AG04450 (cell line): ENCODE measurements at regions not wholly inside any gene's neighbourhood (a gene's known extent, or its start where the extent isn't known, plus 50 kb on each side); places are given as distances from the start of the nearest gene placed in this dataset.

Source experiments
- CTCF ChIA-PET: fragments of 300-600, 350-600 bp; formaldehyde crosslinking; extraction: SDS; loops from one replicate; lab custom pipeline; 2022; ENCODE audit warnings: antibody characterized with exemption, inconsistent platforms; lab: Charles Lee
- POLR2A ChIA-PET: fragments of 350-600 bp; formaldehyde crosslinking; extraction: SDS; loops from one replicate; lab custom pipeline; 2021; ENCODE audit warnings: antibody characterized with exemption, inconsistent platforms; lab: Yijun Ruan, JAX
- DNase-seq: peaks from one replicate; pipeline ENCODE4 v3.0.0-alpha.2; 2011; ENCODE audit warnings: low read depth, low spot score
- H3K27ac ChIP-seq: one replicate; pipeline ENCODE4 v1.5.1; 2012; ENCODE audit warnings: low read depth, low read length, control low read depth
- H3K27me3 ChIP-seq: one replicate; pipeline ENCODE4 v1.6.0; 2012; ENCODE audit warnings: low read length; ENCODE audit not compliant: control insufficient read depth, insufficient read depth
- H3K4me3 ChIP-seq: 2 replicates; pipeline ENCODE4 v1.5.1; 2011; ENCODE audit warnings: mild to moderate bottlenecking, low read depth, low read length, control low read depth
- H3K9me3 ChIP-seq: 2 replicates; pipeline ENCODE4 v1.5.1; 2012; ENCODE audit warnings: low read length; ENCODE audit not compliant: control insufficient read depth, insufficient read depth
- TF ChIP-seq, protein P1 (sequence below): IDR thresholded peaks from 2 replicates; pipeline ENCODE4 v1.5.1; 2011; ENCODE audit warnings: low read depth, low read length, control low read depth, inconsistent platforms

DNA sequence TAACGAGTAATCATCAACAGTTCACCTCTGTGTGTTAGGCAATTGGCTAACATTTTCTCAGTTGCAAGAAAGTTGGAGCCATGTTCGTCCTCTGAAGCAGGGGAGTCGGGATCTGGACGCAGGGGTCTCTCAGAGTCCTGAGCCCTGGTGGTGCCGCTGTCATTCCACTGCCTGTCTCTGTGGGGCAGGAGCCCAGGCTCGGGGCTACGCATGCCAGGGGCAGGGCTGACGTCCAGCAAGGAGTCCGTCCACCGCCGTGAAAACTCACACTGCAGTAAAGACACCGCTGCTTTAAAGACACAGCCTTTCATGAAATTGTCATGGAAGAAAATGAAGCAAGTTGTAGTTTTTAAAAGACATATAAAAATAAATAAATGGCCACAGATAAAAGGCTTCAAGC lies 571.1 kb upstream of the SOX11 start:
- ChIA-PET POLR2A (no interaction called here), CTCF (no interaction called here)
- TF ChIP-seq, protein P1, sequence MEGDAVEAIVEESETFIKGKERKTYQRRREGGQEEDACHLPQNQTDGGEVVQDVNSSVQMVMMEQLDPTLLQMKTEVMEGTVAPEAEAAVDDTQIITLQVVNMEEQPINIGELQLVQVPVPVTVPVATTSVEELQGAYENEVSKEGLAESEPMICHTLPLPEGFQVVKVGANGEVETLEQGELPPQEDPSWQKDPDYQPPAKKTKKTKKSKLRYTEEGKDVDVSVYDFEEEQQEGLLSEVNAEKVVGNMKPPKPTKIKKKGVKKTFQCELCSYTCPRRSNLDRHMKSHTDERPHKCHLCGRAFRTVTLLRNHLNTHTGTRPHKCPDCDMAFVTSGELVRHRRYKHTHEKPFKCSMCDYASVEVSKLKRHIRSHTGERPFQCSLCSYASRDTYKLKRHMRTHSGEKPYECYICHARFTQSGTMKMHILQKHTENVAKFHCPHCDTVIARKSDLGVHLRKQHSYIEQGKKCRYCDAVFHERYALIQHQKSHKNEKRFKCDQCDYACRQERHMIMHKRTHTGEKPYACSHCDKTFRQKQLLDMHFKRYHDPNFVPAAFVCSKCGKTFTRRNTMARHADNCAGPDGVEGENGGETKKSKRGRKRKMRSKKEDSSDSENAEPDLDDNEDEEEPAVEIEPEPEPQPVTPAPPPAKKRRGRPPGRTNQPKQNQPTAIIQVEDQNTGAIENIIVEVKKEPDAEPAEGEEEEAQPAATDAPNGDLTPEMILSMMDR: no peak
- DNase-seq: no peak
- Histone ChIP-seq H3K27ac (no peak overlapping the region), H3K9me3 (peaks cover 2% of the 10 kb centered on the region; the same call in 1 of the 2 replicates), H3K4me3 (no peak overlapping the region), H3K27me3 (no peaks in the 10 kb centered on the region)

DNA sequence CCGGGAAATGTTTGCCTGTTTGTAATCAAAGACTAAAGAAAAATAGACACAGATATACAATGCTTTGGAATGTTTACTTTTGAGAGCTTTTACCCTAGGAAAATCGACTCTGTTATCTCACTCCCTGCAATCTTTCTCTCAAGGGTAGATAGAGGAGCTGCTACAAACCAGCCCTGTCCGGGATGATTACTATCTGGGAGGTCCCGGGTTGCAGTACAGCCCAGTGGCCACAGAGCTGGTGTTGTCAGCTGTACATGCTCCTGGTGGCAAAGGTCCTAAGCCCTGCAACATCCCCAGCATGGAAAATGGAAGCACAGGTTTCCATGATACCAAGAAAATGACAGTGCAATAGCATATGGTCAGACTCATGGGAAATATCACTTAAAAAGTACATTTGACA lies 570.5 kb upstream of the SOX11 start:
- Histone ChIP-seq H3K4me3 (no peak overlapping the region), H3K27me3 (no peaks in the 10 kb centered on the region), H3K27ac (no peak overlapping the region), H3K9me3 (peaks cover 2% of the 10 kb centered on the region; the same call in 1 of the 2 replicates)
- DNase-seq: no peak
- ChIA-PET POLR2A (no interaction called here), CTCF (no interaction called here)
- TF ChIP-seq, protein P1: no peak

DNA sequence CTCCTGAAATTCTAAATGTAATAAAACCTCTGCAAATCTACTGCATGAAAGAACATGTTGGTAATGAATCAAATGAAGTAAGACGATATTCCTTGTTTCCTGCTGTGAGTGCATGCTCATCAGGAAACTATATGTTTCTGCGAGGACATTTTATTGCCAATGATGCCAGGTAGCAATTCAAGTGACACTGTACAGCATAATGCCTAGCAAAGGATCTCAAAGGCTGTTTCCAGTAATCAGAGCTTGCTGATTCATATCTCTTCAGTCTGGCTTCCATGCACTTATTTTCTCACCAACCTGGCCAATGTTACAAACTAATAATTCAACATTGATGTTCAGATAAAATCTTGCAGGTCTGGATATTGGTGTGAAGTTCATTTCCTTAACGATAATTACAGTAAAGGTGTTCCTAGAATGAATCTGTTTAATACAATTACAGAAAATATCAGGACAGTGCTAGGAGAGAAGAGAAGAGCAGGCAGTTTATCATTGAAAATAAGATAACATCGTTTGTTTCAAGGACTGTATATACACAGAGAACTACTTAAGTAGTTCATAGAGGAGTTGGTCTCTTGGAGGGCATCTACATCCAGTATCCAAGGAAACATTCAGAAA lies 568.5 kb upstream of the SOX11 start:
- ChIA-PET CTCF (no interaction called here), POLR2A (no interaction called here)
- Histone ChIP-seq H3K27me3 (no peaks in the 10 kb centered on the region), H3K27ac (no peak overlapping the region), H3K9me3 (peaks cover 2% of the 10 kb centered on the region; the same call in 1 of the 2 replicates), H3K4me3 (no peak overlapping the region)
- TF ChIP-seq, protein P1: no peak
- no peak for DNase-seq

DNA sequence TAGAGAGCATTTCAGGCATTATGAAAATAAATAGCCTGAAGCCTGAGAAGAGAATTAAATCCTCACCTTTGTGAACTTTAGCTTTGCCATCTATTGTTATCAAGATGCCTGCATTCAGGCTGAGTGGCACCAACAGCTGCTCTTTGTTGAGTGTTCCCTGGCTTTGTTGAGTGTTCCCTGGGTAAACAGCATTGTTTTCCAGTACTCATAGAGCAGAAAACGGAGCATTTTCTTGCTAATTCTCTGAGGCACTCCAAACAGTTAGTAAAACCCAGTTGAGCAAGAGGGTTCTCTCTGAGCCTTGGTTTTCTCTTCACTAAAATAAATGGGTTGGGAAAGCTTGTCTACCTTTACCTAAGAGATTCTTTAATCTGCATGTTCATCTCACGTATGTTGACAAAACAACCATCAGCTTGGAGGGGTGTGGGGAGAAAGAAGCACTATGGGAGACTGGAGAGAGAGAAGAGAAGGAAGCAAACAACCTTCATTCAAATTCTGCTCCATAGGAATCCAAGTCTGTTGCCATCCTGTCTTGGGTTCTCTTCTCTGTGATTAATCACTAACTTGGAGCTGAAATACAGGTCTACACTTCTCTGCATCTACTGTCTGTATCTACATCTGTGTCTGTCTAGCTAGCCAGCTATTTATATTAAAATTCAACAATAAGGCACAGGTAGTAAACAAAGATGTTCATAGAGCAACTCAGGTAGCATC lies 567.0 kb upstream of the SOX11 start:
- H3K9me3 ChIP-seq: peaks cover 2% of the 10 kb centered on the region; the same call in 1 of the 2 replicates
- H3K27ac ChIP-seq: no peak overlapping the region
- no peaks in the 10 kb centered on the region for H3K27me3 ChIP-seq
- ChIA-PET POLR2A (no interaction called here), CTCF (no interaction called here)
- TF ChIP-seq, protein P1: no peak
- no peak overlapping the region for H3K4me3 ChIP-seq
- DNase-seq: no peak

DNA sequence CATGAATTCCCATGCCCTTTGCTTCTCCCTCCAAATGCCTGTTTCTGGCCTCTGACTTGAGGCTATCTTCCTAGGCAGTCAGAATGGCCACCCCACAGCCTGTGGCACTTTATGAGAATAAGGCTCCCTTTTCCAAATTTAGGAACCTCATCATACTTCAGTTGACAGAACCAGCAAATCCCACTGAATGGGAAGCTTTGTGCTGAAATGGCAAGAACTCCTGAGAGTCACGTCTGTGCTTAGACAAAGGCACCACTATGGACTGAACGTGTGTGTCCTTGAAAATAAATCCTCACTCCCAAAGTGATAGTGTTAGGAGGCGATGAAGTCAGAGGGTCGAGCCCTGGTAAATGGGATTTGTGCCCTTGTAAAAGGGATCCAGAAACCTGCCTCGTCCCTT lies 559.9 kb upstream of the SOX11 start:
- ChIA-PET CTCF (no interaction called here), POLR2A (no interaction called here)
- H3K27ac ChIP-seq: no peak overlapping the region
- no peak for DNase-seq
- peaks cover 11% of the 10 kb centered on the region for H3K9me3 ChIP-seq
- no peak overlapping the region for H3K4me3 ChIP-seq
- H3K27me3 ChIP-seq: no peaks in the 10 kb centered on the region
- TF ChIP-seq, protein P1: no peak
